Mesenchymal stem cell (in vitro differentiated cells and primary cell): ENCODE measurements at regions not wholly inside any gene's neighbourhood (a gene's known extent, or its start where the extent isn't known, plus 50 kb on each side); places are given as distances from the start of the nearest gene placed in this dataset.

ENCODE experiments used
- DNase-seq: peaks from one replicate; pipeline ENCODE4 v3.0.0-alpha.2; 2013
- H2AFZ ChIP-seq: one replicate; pipeline ENCODE4 v1.6.1; 2013; ENCODE audit warnings: low read depth, mild to moderate bottlenecking, control low read depth, inconsistent platforms, low read length, moderate library complexity
- H2AK5ac ChIP-seq: 2 replicates; pipeline ENCODE4 v1.6.1; 2013; ENCODE audit warnings: low read length, moderate library complexity, mild to moderate bottlenecking, inconsistent platforms; ENCODE audit not compliant: severe bottlenecking
- H2BK120ac ChIP-seq: one replicate; pipeline ENCODE4 v1.6.1; 2013; ENCODE audit warnings: low read depth, mild to moderate bottlenecking, inconsistent platforms, low read length, moderate library complexity
- H2BK12ac ChIP-seq, 2 experiments: one replicate each; pipeline ENCODE4 v1.6.1; 2013; ENCODE audit warnings: inconsistent platforms in 2 of 2, low read length in 2 of 2, mild to moderate bottlenecking in 2 of 2, moderate library complexity in 2 of 2, control low read depth in 1 of 2
- H2BK15ac ChIP-seq: one replicate; pipeline ENCODE4 v1.6.1; 2013; ENCODE audit warnings: mild to moderate bottlenecking, low read depth, inconsistent platforms; ENCODE audit not compliant: poor library complexity, severe bottlenecking
- H2BK5ac ChIP-seq: 2 replicates; pipeline ENCODE4 v1.6.1; 2013; ENCODE audit warnings: low read depth, mild to moderate bottlenecking, low read length, control low read depth, inconsistent platforms; ENCODE audit not compliant: poor library complexity, severe bottlenecking
- H3K14ac ChIP-seq, 2 experiments: one replicate each; pipeline ENCODE4 v1.6.1; 2013; ENCODE audit warnings: inconsistent platforms in 2 of 2, low read length in 2 of 2, control low read depth in 1 of 2, mild to moderate bottlenecking in 1 of 2, moderate library complexity in 1 of 2
- H3K18ac ChIP-seq, 2 experiments: one replicate each; pipeline ENCODE4 v1.6.1; 2013; ENCODE audit warnings: inconsistent platforms in 2 of 2, low read length in 2 of 2, control low read depth in 1 of 2, low read depth in 1 of 2, mild to moderate bottlenecking in 1 of 2
- H3K23ac ChIP-seq, 2 experiments: one replicate each; pipeline ENCODE4 v1.6.1; 2013; ENCODE audit warnings: inconsistent platforms in 2 of 2, low read length in 2 of 2, mild to moderate bottlenecking in 2 of 2, moderate library complexity in 2 of 2, control low read depth in 1 of 2
- H3K27ac ChIP-seq: 2 replicates; pipeline ENCODE4 v1.5.1; 2013; ENCODE audit warnings: mild to moderate bottlenecking, moderate library complexity, low read length, control low read depth, inconsistent platforms; ENCODE audit not compliant: poor library complexity, severe bottlenecking
- H3K27me3 ChIP-seq, 2 experiments: 2 replicates each; pipeline versions ENCODE4 v1.6.1 to v1.7.0; 2013; ENCODE audit warnings: low read length in 2 of 2, mild to moderate bottlenecking in 2 of 2, moderate library complexity in 2 of 2, control low read depth in 1 of 2, inconsistent platforms in 1 of 2; ENCODE audit not compliant: control insufficient read depth in 1 of 2, insufficient read depth in 1 of 2
- H3K36me3 ChIP-seq, 2 experiments: 2 replicates each; pipeline versions ENCODE4 v1.6.1 to v1.7.0; 2013; ENCODE audit warnings: low read length in 2 of 2, control low read depth in 1 of 2, inconsistent platforms in 1 of 2, low read depth in 1 of 2, mild to moderate bottlenecking in 1 of 2; ENCODE audit not compliant: insufficient read depth in 2 of 2, control insufficient read depth in 1 of 2
- H3K4ac ChIP-seq, 2 experiments: one replicate each; pipeline ENCODE4 v1.6.1; 2013; ENCODE audit warnings: inconsistent platforms in 2 of 2, low read length in 2 of 2, mild to moderate bottlenecking in 2 of 2, moderate library complexity in 2 of 2, control low read depth in 1 of 2, low read depth in 1 of 2
- H3K4me1 ChIP-seq: 2 replicates; pipeline ENCODE4 v1.6.1; 2013; ENCODE audit warnings: low read depth, low read length, control low read depth; ENCODE audit not compliant: control insufficient read depth, insufficient read depth
- H3K4me2 ChIP-seq: 2 replicates; pipeline ENCODE4 v1.6.1; 2013; ENCODE audit warnings: low read length, mild to moderate bottlenecking, inconsistent platforms; ENCODE audit not compliant: poor library complexity, severe bottlenecking
- H3K4me3 ChIP-seq, 2 experiments: 2 replicates each; pipeline versions ENCODE4 v1.5.1 to v1.7.0; 2013; ENCODE audit warnings: low read length in 2 of 2, mild to moderate bottlenecking in 2 of 2, control low read depth in 1 of 2, low read depth in 1 of 2; ENCODE audit not compliant: insufficient read depth in 1 of 2
- H3K79me1 ChIP-seq: replicated peaks from 2 replicates; pipeline ENCODE4 v1.6.1; 2013; ENCODE audit warnings: mild to moderate bottlenecking, control low read depth, low read length, inconsistent platforms; ENCODE audit not compliant: poor library complexity, severe bottlenecking
- H3K9ac ChIP-seq: 2 replicates; pipeline ENCODE4 v1.7.0; 2013; ENCODE audit warnings: mild to moderate bottlenecking, low read length, moderate library complexity
- H3K9me3 ChIP-seq: 2 replicates; pipeline ENCODE4 v1.7.0; 2013; ENCODE audit warnings: mild to moderate bottlenecking, low read length; ENCODE audit not compliant: control insufficient read depth
- H4K8ac ChIP-seq: one replicate; pipeline ENCODE4 v1.6.1; 2013; ENCODE audit warnings: inconsistent platforms, mild to moderate bottlenecking, low read length, moderate library complexity
- H4K91ac ChIP-seq: one replicate; pipeline ENCODE4 v1.6.1; 2013; ENCODE audit warnings: mild to moderate bottlenecking, low read length, inconsistent platforms
- WGBS: methylation state at CpG from one replicate; pipeline ENCODE4 v1.1.7; 2013; ENCODE audit warnings: mixed read lengths; 5-methylcytosine and 5-hydroxymethylcytosine counted together

DNA sequence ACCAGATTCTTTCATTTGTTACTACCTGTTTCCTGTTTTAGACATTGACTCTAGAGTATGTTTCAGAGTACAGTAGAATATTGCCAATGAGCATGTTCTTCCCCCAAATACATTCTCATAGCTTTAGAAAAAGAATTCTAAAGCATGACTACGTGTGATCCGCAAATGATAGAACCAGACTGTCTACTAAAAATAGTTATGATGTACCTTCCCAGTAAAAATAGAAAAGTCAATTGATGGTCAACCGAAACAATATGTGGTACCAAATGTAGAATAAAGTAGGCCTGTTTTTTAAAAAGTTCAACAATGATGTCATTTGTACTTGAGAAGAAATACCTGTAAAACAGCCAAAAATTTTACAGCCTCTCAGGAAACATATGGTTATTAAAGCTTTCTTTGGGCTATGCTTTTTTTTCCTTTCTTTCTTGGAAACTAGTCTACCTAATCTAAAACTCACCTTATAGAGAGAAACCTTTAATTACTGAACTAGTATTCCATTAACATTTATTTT lies 130.1 kb upstream of the MTHFD1L start:
- no peak for DNase-seq
- Histone ChIP-seq H2AK5ac (no peak overlapping the region), H4K8ac (no peak overlapping the region), H3K9ac (no peak overlapping the region), H3K14ac (no peak overlapping the region), H3K36me3 (no peaks in the 10 kb centered on the region), H2BK5ac (no peak overlapping the region), H2BK12ac (no peak overlapping the region), H3K79me1 (no peaks in the 10 kb centered on the region), H3K4ac (no peak overlapping the region), H2BK120ac (no peak overlapping the region), H3K4me2 (no peak overlapping the region), H3K4me1 (no peaks in the 10 kb centered on the region), H3K4me3 (no peak overlapping the region), H2AFZ (no peak overlapping the region), H3K18ac (no peak overlapping the region), H3K27ac (no peak overlapping the region), H3K27me3 (no peaks in the 10 kb centered on the region), H4K91ac (no peak overlapping the region), H3K9me3 (no peaks in the 10 kb centered on the region), H2BK15ac (no peak overlapping the region), H3K23ac (no peak overlapping the region)
- 86% methylated on average over 2 of the region's 3 CpGs for WGBS

DNA sequence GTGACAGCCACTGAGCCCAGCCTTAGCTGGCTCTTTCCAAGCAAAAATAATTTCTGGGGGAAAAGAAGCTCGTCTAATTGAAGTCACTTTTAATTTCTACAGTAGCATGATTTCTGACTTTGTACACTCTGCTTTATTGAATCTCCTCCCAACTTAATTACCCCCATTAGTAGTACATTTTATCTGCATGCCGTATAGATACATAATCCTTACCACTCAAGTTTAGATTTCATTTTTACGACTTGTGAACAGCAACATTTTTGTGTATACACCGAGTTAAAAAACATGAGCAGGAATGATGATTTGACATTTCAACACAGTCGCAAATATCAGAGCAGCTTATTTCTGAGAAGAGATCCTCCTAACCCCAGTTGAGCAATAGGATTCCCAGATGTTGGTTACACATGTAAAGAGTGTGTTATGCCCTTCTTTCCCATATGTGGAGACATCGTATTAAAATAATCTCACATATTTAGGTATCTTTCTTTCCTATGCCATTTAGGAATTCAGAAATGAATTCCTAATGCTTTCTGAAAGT lies 127.3 kb upstream of the MTHFD1L start:
- no peaks in the 10 kb centered on the region for H3K79me1 ChIP-seq

DNA sequence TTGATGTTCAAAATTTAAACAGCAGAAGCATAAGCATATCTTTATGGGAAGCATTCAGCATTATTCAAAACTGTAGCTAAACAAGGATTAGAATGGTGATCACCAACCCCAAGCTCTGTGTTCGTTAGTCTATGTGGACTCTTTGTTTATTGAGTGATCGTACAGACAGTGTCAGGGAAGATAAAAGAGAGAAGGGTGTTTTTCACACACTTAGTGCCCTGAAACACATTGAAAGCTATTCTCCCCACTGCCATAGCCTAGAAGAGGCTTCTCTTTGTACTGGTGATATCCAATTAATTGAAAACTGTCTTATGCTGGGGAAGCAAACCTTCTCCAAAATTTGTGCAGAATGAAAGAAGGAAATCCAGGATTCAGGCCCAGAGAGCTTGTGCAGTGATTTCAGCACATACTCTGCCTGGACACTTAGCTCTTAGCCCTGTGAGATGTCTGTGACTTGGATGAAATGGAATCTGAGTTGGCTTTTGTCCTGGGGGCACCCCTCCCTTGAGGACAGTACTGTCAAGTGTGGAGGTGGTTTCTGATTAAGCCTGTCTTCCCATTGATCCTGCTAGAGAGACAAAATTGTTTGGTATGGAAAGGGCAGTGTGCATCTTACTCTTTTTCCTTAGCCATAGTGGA lies 125.7 kb upstream of the MTHFD1L start:
- Histone ChIP-seq H2BK12ac (no peak overlapping the region), H3K23ac (peak overlapping the region in 1 of 2 experiments; percentile 83), H2AK5ac (no peak overlapping the region), H2AFZ (no peak overlapping the region), H3K4me3 (no peak overlapping the region), H2BK120ac (no peak overlapping the region), H2BK5ac (no peak overlapping the region), H3K9ac (no peak overlapping the region), H3K18ac (no peak overlapping the region), H4K91ac (no peak overlapping the region), H2BK15ac (no peak overlapping the region), H3K4me1 (no peaks in the 10 kb centered on the region), H3K9me3 (no peaks in the 10 kb centered on the region), H3K79me1 (no peaks in the 10 kb centered on the region), H3K4me2 (no peak overlapping the region), H3K4ac (no peak overlapping the region), H3K27ac (no peak overlapping the region), H4K8ac (no peak overlapping the region), H3K14ac (peak overlapping the region in 1 of 2 experiments; percentile 57), H3K36me3 (no peaks in the 10 kb centered on the region), H3K27me3 (no peaks in the 10 kb centered on the region)
- DNase-seq: no peak
- WGBS: 74% methylated on average over 2 of the region's 2 CpGs

More for the DNA sequence above, 127.3 kb upstream of the MTHFD1L start:
- H2AFZ ChIP-seq: no peak overlapping the region
- no peak overlapping the region for H3K18ac ChIP-seq
- H2BK5ac ChIP-seq: no peak overlapping the region
- no peak overlapping the region for H3K9ac ChIP-seq
- no peak overlapping the region for H4K8ac ChIP-seq
- H3K4ac ChIP-seq: no peak overlapping the region
- no peak overlapping the region for H4K91ac ChIP-seq
- H3K27ac ChIP-seq: no peak overlapping the region
- no peak overlapping the region for H3K4me2 ChIP-seq
- no peak overlapping the region for H2BK120ac ChIP-seq
- H3K36me3 ChIP-seq: no peaks in the 10 kb centered on the region
- no peaks in the 10 kb centered on the region for H3K9me3 ChIP-seq
- no peak overlapping the region for H2BK12ac ChIP-seq
- no peak overlapping the region for H2AK5ac ChIP-seq
- H3K27me3 ChIP-seq: no peaks in the 10 kb centered on the region
- no peak overlapping the region for H2BK15ac ChIP-seq
- no peak overlapping the region for H3K23ac ChIP-seq
- H3K4me1 ChIP-seq: no peaks in the 10 kb centered on the region
- DNase-seq: no peak
- H3K4me3 ChIP-seq: no peak overlapping the region
- 92% methylated on average over 5 of the region's 6 CpGs for WGBS
- H3K14ac ChIP-seq: no peak overlapping the region

DNA sequence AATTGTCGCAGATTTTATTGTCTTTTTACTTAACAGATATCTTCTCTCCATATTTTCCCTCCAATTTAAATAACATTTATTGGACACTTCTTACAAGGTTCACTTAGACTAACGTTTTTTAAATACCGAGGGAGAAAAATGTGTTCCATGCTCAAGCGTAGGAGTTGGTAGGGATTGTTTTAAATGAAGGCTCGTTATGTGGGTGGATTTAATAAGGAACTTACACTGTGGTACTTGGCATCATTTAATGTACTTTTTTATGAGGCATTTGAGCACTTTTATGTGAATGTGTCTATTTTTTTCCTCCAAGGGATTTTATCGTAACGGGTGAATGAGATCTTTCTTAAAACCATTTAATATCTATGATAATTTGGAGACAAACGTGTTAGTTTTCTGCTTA lies 125.0 kb upstream of the MTHFD1L start:
- DNase-seq: no peak
- H3K36me3 ChIP-seq: no peaks in the 10 kb centered on the region
- no peak overlapping the region for H2BK15ac ChIP-seq
- H2AK5ac ChIP-seq: no peak overlapping the region
- 79% methylated on average over 4 of the region's 8 CpGs for WGBS
- no peaks in the 10 kb centered on the region for H3K79me1 ChIP-seq
- no peak overlapping the region for H3K9ac ChIP-seq
- H3K27ac ChIP-seq: no peak overlapping the region
- H3K4me2 ChIP-seq: no peak overlapping the region
- no peak overlapping the region for H3K4me3 ChIP-seq
- no peak overlapping the region for H4K91ac ChIP-seq
- H3K4me1 ChIP-seq: no peaks in the 10 kb centered on the region
- no peak overlapping the region for H3K14ac ChIP-seq
- H3K9me3 ChIP-seq: no peaks in the 10 kb centered on the region
- H2AFZ ChIP-seq: no peak overlapping the region
- no peaks in the 10 kb centered on the region for H3K27me3 ChIP-seq
- H4K8ac ChIP-seq: no peak overlapping the region
- H3K23ac ChIP-seq: no peak overlapping the region
- no peak overlapping the region for H2BK12ac ChIP-seq
- H2BK5ac ChIP-seq: no peak overlapping the region
- H3K18ac ChIP-seq: no peak overlapping the region
- no peak overlapping the region for H2BK120ac ChIP-seq
- H3K4ac ChIP-seq: no peak overlapping the region
